Activated B cell treated with CpG ODN at 0.5 μM for 24 hours (primary cell): ENCODE measurements at regions not wholly inside any gene's neighbourhood (a gene's known extent, or its start where the extent isn't known, plus 50 kb on each side); places are given as distances from the start of the nearest gene placed in this dataset.

Experiments
- ATAC-seq: fragments of 200-7000 bp; cut with Tn5 transposase; one replicate; pipeline ENCODE4 v1.10.0; 2021; ENCODE audit warnings: low read depth, mild to moderate bottlenecking, moderate library complexity
- CTCF ChIA-PET: fragments of 350-600 bp; sonication (Branson Sonifier 250); formaldehyde crosslinking; loops from one replicate; lab custom pipeline; 2021; ENCODE audit warnings: antibody characterized with exemption; lab: Charles Lee
- POLR2A ChIA-PET: fragments of 350-600 bp; sonication (Branson Sonifier 250); formaldehyde crosslinking; loops from one replicate; lab custom pipeline; 2021; ENCODE audit warnings: antibody characterized with exemption; lab: Charles Lee
- DNase-seq: peaks from one replicate; pipeline ENCODE4 v3.0.0; 2022
- H3K27ac Mint-ChIP-seq: one replicate; pipeline ENCODE4 v1.8.0; 2020; ENCODE audit warnings: mixed read lengths
- H3K27me3 Mint-ChIP-seq: one replicate; pipeline ENCODE4 v1.8.0; 2021; ENCODE audit warnings: mixed read lengths
- H3K36me3 Mint-ChIP-seq: one replicate; pipeline ENCODE4 v1.8.0; 2021; ENCODE audit warnings: low read depth, mixed read lengths
- H3K4me1 Mint-ChIP-seq: one replicate; pipeline ENCODE4 v1.8.0; 2021; ENCODE audit warnings: mixed read lengths
- H3K4me3 Mint-ChIP-seq: one replicate; pipeline ENCODE4 v1.8.0; 2020; ENCODE audit warnings: mild to moderate bottlenecking, mixed read lengths
- H3K9me3 Mint-ChIP-seq: one replicate; pipeline ENCODE4 v1.8.0; 2020; ENCODE audit warnings: mixed read lengths
- intact Hi-C: fragments of 100-400 bp; cut with micrococcal nuclease; formaldehyde crosslinking; loops from one replicate; pipeline ENCODE4 v1.15.1; 2024
- TF ChIP-seq, protein P1 (sequence below): fragments of 200-600 bp; IDR thresholded peaks from one replicate; pipeline ENCODE4 v1.8.0; 2022; ENCODE audit warnings: antibody characterized with exemption, mild to moderate bottlenecking

DNA sequence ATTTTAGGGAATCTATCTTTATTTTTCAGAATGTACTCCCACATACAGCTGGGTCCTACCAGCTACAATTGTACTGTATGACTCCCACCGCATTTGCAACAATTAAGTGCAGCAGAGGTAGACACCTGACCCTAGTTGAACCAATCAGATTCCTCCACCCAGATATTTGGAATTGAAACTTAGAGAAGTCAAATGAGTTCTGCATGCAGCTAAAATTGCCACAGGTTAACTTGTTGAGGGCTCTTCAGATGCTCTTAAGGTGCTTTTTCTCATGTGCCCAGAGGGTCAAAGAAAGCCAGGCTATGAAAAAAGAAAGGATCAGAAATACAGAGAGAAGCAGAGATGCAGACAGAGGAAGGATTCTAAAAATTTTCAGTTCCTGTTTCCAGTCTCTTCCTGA, 68.0 kb upstream of the TES start:
- H3K4me3 Mint-ChIP-seq = no peak overlapping the region
- H3K36me3 Mint-ChIP-seq = peaks cover 1% of the 10 kb centered on the region
- no peaks in the 10 kb centered on the region for H3K9me3 Mint-ChIP-seq
- H3K4me1 Mint-ChIP-seq = peaks cover 64% of the 10 kb centered on the region
- ChIA-PET CTCF (interaction anchor here (0.9 to 2.6 kb wide), 6 partner anchors 22 to 449 kb away, joined by 5 to 13 read pairs (median 8); no protein-coding TSS in a partner anchor), POLR2A (interaction anchor here (0.7 to 1.7 kb wide), 2 partner anchors 17 to 68 kb away, joined by 3 to 4 read pairs; partner anchors contain the start of gene TES)
- H3K27ac Mint-ChIP-seq = peak overlapping the region; percentile 47
- TF ChIP-seq, protein P1, sequence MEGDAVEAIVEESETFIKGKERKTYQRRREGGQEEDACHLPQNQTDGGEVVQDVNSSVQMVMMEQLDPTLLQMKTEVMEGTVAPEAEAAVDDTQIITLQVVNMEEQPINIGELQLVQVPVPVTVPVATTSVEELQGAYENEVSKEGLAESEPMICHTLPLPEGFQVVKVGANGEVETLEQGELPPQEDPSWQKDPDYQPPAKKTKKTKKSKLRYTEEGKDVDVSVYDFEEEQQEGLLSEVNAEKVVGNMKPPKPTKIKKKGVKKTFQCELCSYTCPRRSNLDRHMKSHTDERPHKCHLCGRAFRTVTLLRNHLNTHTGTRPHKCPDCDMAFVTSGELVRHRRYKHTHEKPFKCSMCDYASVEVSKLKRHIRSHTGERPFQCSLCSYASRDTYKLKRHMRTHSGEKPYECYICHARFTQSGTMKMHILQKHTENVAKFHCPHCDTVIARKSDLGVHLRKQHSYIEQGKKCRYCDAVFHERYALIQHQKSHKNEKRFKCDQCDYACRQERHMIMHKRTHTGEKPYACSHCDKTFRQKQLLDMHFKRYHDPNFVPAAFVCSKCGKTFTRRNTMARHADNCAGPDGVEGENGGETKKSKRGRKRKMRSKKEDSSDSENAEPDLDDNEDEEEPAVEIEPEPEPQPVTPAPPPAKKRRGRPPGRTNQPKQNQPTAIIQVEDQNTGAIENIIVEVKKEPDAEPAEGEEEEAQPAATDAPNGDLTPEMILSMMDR = no peak
- no peaks in the 10 kb centered on the region for H3K27me3 Mint-ChIP-seq
- ATAC-seq = no peak
- no peak for DNase-seq
- intact Hi-C loops = no loop called here

DNA sequence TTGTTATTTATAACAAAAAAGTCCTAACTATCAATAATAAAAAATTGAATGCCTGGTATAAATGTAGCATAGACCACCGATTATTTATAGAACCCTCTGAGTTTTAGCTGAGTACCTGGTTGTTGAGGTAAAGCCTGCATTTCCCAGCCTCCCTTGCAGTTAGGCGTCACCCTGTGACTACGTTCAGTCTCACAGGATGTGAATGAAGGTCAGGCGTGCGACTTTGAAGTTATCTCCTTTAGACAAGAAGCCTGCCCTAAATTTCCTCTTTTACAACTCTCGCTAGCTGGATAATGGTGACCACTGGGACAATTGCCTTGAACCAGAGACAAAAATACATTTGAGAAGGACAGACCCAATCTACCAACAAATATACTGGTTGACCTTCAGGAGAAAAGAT, 67.5 kb upstream of the TES start:
- POLR2A ChIA-PET = interaction anchor here (0.7 to 1.7 kb wide), 2 partner anchors 17 to 68 kb away, joined by 3 to 4 read pairs; partner anchors contain the start of gene TES
- no peak for DNase-seq
- H3K9me3 Mint-ChIP-seq = no peaks in the 10 kb centered on the region

GRCh38 chr7:116145245-116145852, 65.0 kb upstream of the TES start:
- Mint-ChIP-seq H3K36me3 (peaks cover 11% of the 10 kb centered on the region), H3K4me3 (peak overlapping the region; percentile 9), H3K9me3 (no peaks in the 10 kb centered on the region), H3K27me3 (no peaks in the 10 kb centered on the region), H3K4me1 (peaks cover 74% of the 10 kb centered on the region), H3K27ac (peak overlapping the region; percentile 78)
- DNase-seq = no peak
- intact Hi-C loops = no loop called here
- ATAC-seq = peak; percentile 36
- CTCF ChIA-PET = interaction anchor here (0.7 to 1.2 kb wide), 2 partner anchors 22 to 34 kb away, joined by 3 read pairs; no protein-coding TSS in a partner anchor
- TF ChIP-seq, protein P1 = no peak
- POLR2A ChIA-PET = interaction anchor here (1.2 kb wide), 1 partner anchor 65 kb away, joined by 4 read pairs; the partner anchor contains the start of gene TES

More for the DNA sequence above, 67.5 kb upstream of the TES start:
- Mint-ChIP-seq H3K27me3 (no peaks in the 10 kb centered on the region), H3K4me1 (peaks cover 67% of the 10 kb centered on the region), H3K27ac (peak overlapping the region; percentile 72), H3K36me3 (peaks cover 1% of the 10 kb centered on the region), H3K4me3 (no peak overlapping the region)
- CTCF ChIA-PET = interaction anchor here (1.3 to 2.6 kb wide), 5 partner anchors 24 to 449 kb away, joined by 5 to 13 read pairs (median 10); no protein-coding TSS in a partner anchor
- TF ChIP-seq, protein P1 = no peak
- intact Hi-C loops = no loop called here
- no peak for ATAC-seq

- Mint-ChIP-seq H3K4me3 (no peak overlapping the region), H3K36me3 (peaks cover 14% of the 10 kb centered on the region), H3K4me1 (peaks cover 77% of the 10 kb centered on the region), H3K27ac (peak overlapping the region; percentile 13), H3K9me3 (no peaks in the 10 kb centered on the region), H3K27me3 (no peaks in the 10 kb centered on the region)
- ChIA-PET POLR2A (interaction anchor here (0.7 to 1.1 kb wide), 2 partner anchors 19 to 107 kb away, joined by 3 to 4 read pairs; no protein-coding TSS in a partner anchor), CTCF (interaction anchor here (1.0 kb wide), 1 partner anchor 441 kb away, joined by 3 read pairs; no protein-coding TSS in a partner anchor)
- intact Hi-C loops = no loop called here
- TF ChIP-seq, protein P1 = no peak
- no peak for DNase-seq
- no peak for ATAC-seq
Measured at GRCh38 chr7:116148108-116148507, 62.2 kb upstream of the TES start.

DNA sequence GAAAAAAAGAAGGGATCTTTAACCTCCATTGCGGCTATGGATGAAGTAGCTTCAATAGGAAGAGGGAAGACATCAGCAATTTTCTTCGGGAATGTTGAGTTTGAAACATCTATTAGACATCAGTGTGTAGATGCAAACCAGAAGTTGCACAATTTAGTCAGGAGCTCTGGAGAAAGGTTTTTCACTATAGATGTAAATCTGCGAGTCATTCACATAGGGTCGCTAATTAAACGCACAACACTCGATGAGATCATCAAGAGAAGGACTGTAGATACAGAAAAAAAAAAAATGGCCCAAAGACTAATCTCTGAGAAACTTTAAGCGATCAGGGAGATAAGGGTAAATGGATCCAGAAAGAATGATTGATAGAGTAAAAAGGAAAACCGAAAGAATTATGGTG, 61.7 kb upstream of the TES start:
- POLR2A ChIA-PET = interaction anchor here (0.7 kb wide), 2 partner anchors 106 to 537 kb away, joined by 3 to 4 read pairs; no protein-coding TSS in a partner anchor
- Mint-ChIP-seq H3K27ac (peak overlapping the region; percentile 19), H3K36me3 (peaks cover 14% of the 10 kb centered on the region), H3K27me3 (no peaks in the 10 kb centered on the region), H3K4me1 (peaks cover 78% of the 10 kb centered on the region), H3K9me3 (no peaks in the 10 kb centered on the region), H3K4me3 (peak overlapping the region; percentile 39)
- no peak for DNase-seq
- no peak for ATAC-seq
- intact Hi-C loops = no loop called here
- CTCF ChIA-PET = interaction anchor here (0.6 to 1.0 kb wide), 2 partner anchors 357 to 440 kb away, joined by 3 read pairs; no protein-coding TSS in a partner anchor
- TF ChIP-seq, protein P1 = no peak
